LoVo (cell line): ENCODE measurements at regions not wholly inside any gene's neighbourhood (a gene's known extent, or its start where the extent isn't known, plus 50 kb on each side); places are given as distances from the start of the nearest gene placed in this dataset.
"Not testable (repeated sequence)": the region's sequence is repeated elsewhere in the genome, so short reads cannot be mapped to it uniquely, and the experiment has no call there.

Source experiments
- DNase-seq: peaks from one replicate; pipeline ENCODE4 v3.0.0-alpha.2; 2016; ENCODE audit warnings: low spot score

DNA sequence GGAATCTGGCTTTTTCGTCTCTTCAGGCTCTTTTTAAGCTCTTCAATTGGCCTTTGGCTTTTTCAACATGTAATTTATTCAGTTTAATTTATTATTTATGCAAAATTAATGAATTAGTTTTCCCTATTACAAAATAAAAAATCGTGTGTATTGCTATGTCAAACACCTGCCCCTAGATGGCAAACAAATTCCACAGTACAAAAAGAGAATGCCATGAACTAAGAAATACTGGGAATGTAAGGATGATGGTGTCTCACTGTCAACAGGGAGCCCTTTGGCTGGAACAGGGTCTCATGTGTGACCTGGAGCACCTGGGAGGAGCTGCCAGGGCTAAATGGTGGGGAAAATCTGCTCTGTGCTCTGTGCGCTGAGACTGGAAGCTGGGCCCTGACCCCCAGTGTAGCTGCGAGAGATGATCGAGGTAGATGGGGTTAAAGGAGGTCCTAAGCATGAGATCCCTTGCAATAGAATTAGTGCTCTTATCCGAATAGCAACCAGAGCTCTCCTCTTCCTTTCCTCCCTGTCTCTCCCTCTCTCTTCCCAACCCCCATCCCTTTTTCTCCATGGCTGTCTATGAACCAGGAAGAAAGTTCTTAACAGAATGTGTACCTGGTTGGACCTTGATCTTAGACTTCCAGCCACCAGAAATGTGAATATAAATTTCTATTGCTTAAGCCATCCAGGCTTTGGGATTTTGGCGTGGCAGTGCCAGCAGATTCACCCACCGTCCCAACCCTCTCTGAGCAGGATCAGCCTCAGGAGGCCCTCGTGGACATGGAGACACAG, 1183.5 kb downstream of the RPIA start:
- not testable (repeated sequence) for DNase-seq

DNA sequence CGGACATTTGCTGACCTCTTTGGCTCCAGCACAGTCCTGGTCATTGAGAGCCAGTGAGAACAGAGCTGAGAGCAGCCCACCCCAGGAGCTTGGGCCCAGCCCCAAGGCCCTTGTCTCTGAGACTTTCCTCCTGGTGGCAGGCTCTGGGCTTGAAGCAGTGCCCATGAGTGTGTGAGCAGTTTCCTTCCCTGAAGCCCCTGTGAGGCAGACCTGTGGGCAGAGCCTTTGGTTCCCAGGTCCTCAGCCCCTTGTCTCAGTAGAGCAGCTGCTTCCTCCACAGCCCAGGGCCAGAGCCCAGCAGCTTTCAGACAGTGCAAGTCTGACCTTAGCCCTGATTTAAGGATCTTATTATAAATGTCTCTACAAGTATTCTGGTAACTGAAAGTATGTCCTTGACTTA, 1185.0 kb downstream of the RPIA start:
- not testable (repeated sequence) for DNase-seq

DNA sequence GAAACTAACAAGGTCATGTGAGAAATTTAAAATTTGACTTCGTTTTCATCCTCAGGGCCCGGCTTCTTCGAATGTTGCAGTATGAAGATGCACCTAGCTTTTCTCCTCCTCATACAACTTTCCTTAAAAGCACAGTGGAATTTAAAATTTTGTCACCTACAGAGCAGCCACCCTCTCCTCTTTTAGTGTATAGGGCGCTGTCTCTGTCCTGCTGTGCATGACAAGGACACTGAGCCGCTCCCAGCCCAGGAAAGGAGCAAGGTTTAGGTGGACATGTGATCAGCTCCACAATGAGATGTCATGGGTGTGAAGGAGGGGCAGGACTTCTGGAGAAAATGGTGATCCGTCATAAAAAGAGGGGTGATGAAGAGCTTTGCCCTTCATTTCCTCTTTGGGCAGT, 1185.4 kb downstream of the RPIA start:
- DNase-seq: not testable (repeated sequence)

DNA sequence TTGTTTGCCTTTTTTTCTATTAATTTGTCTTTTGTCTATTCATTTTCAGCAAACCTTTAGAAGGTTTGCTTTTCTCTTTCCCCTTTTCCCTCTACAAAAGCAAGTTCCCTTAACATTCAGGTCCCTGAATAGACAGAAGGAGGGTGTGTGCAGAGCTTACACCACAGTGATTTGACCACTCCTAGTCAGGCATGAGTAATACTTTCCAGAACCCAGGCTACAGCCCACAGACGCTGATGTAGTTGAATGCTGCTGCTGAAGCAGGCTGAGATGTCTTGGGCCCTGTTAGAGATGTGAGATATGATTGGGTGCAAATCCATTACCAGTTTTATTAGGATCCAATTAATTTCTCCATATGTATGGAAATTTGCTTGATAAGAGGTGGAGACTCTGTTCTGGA, 1191.4 kb downstream of the RPIA start:
- not testable (repeated sequence) for DNase-seq

DNA sequence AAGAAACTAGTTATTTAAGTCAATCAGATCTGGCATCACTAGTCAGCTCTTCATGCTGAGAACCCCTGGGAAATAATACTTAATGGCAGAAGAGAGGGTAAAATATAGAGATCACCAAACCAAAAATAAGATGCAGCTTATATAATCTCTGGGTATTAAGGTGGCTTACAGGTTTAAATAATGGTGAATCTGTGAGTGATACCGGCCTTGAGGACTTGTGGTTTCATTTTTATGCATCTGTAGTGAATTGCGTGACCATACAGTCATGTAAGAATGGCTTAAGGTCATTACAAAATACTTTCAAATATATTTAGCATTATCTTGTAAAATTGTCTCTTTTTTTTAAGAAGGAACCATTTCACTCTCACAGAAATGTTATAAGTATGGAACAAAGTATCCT, 1192.2 kb downstream of the RPIA start:
- not testable (repeated sequence) for DNase-seq

DNA sequence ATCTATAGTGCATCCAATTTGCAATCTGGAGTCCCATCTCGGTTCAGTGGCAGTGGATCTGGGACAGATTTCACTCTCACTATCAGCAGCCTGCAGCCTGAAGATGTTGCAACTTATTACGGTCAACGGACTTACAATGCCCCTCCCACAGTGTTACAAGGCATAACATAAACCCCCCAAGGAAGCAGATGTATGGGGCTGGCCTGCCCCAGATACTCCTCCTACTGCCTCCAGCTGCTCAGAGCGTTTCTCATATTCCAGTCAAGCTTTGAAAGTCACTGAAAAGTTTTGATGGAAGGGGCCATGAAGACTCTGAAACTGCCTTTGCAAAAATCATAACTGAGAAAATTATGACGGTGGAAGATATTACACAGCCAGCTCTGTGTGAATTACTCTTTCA, 1193.6 kb downstream of the RPIA start:
- not testable (repeated sequence) for DNase-seq

DNA sequence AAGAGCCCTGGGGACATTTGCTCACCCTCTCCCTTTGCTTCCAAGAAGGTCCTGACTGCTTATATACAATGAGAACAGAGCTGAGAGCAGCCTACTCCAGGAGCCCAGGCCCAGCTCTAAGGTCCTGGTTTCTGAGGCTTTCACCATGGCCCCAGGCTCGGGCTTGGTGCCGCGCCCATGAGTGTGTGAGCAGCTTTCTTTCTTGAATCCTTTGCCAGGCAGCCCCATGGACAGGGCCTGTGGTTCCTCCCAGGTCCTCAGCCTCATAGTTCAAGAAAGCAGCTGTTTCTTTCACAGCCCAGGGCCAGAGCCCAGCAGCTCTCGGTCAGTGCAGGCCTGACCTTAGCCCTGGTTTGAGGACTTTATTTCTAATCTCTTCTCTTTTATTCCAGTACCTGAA, 1197.2 kb downstream of the RPIA start:
- not testable (repeated sequence) for DNase-seq

DNA sequence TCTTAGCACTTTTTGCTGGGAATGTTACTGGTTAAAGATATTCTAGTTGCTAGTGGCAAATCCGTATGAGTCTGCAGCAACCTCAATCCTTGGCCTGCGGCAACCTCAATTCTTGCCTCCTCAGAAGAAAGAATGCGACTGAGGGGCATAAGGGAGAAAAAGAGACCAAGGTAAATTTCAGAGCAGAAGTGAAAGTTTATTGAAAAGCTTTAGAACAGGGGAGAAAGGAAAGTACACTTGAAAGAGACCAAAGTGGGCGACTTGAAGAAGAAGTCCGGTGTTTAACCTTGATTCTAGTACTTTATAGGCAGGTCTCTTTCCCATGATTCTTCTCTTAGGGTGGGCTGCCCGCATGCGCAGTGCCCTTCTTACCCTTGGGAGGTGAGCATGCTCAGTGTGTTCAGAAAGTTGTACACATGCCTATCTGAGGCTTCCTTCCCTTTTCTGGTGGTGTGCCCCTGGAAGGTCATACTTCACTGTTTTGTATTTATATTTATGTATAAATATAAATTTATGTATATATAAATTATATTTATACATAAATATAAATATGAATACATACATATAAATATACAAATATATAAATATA, 1198.8 kb downstream of the RPIA start:
- DNase-seq: not testable (repeated sequence)

DNA sequence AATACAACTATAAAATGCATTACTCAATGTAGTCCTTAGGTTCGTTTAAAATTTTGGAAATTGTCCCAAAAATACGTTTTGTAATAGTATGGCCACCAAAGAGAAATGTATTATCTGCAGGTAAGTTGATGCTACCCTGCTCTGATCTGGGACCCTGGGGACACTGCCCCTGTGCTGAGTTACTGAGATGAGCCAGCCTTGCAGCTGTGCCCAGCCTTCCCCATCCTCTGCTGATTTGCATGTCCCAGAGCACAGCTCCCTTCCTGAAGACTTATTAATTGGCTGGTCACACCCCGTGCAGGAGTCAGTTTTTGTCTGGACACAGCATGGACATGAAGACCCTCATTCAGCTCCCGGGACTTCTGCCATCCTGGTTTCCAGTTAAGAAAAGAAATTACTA, 1203.5 kb downstream of the RPIA start:
- not testable (repeated sequence) for DNase-seq

DNA sequence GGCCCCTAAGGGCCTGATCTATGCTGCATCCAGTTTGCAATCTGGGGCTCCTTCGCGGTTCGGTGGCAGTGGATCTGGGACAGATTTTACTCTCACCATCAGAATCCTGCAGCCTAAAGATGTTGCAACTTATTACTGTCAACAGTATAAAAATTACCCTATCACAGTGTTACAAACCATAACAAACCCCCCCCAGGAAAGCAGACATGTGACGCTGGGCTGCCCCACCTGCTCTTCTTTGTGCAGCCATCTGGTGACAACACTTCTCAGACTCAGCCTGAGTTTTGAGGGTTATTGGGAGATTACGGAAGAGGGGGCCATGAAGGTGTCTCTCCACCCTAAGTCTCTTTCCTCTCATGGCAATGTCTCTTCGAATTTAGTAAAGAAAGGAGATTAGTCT, 1204.2 kb downstream of the RPIA start:
- not testable (repeated sequence) for DNase-seq

DNA sequence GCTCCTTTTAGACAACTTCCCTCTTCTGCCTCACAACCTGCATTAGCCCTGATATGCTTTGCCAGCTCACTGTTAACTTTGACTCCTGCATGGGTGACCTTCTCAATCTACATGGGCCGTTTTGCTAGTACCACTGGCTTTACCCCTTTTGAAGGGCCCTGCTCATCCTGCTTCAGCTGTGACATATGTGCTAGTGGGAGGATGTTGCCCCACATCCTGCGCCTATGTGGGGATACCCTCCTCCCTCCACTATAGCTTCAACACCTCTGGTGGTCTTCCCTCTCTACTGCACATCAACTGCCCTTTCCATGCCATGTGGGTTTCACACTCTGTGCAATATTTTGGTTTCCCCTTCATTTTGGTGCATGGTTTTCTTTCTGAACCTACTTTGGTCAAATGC, 1235.5 kb downstream of the RPIA start:
- DNase-seq: not testable (repeated sequence)

DNA sequence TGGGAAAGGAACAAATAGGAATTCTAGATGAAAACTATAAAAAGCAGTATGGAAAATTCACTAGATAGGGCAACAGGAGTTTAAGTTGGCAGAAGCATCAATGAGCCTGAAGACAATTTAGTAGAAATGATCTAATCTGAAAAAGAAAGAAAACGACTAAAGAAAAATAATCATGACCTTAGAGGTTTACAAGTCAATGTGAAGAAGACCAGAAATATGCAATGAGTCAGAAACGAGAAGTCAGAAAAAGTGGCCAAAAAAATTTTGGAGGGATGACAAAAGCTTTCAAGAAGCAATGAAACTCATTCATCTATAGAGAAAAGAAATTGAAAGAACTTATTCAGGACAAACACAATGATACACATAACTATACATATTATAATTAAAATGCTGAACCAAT, 1244.0 kb downstream of the RPIA start:
- not testable (repeated sequence) for DNase-seq

DNA sequence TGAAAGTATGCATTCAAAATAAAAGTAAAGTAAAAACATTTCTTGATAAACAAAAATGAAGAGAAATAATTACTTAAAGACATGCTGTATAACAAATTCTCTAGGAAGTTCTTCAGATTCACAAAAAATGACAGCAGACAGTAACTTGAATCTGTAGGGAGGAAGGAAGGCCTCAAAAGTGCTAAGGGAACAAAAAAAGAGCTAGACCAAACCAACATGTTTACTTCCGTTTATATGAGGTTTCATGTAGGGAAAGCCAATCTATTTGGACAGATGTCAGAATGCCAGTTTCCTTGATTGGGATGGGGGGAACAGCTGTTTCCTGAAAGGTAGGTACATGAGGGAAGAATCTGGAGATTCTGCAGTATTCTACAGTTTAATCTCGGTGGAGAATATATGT, 1244.5 kb downstream of the RPIA start:
- DNase-seq: not testable (repeated sequence)

DNA sequence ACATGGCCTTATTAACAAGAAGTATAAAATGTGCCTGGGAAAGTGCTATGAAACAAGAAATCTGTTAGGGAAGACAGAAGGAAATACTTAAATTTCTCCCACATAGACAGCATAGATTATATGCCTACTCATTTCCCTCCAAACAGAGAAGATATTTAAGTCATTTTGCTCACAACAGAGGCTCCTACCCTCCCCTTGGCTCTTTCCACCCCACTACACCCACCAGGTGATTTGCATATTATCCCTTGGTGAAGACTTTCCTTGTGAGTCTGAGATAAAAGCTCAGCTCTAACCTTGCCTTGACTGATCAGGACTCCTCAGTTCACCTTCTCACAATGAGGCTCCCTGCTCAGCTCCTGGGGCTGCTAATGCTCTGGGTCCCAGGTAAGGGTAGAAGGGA, 1245.1 kb downstream of the RPIA start:
- not testable (repeated sequence) for DNase-seq

DNA sequence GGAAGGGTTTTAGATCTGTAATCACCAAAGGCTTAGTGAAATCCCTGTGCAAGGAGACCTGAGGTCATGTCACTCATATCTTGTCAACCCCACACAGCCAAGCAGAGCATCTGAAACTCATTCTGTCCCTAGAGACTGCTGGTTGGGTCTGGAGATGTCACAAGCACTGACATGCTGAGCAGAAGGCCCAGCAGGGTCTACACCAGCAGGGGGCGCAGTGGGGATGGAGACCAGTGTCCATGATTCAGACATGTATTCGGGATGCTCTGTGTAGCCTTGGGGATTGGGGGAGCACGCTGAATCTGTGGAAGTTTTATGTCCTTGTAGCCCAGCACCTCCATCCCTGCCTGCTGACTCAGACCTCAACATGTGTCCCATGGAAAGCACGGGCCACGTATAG, 1247.3 kb downstream of the RPIA start:
- not testable (repeated sequence) for DNase-seq

DNA sequence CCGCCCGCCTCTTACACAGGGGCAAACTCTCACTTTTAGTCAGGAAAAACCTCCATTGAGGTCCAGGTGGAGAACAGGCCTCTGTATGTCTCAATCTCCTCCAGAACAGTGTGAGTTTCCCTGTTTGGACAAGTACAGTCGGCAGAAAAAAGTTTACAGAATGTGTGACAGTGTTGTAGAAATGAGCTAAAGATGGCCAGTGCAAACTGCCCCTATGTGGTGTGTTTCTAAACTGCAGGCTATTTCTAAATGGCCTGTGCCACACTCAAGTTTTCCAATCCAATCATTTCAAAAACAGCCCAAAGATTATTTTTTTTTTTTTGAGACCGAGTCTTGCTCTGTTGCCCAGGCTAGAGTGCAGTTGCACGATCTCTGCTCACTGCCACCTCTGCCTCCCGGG, 1252.8 kb downstream of the RPIA start:
- DNase-seq: not testable (repeated sequence)

DNA sequence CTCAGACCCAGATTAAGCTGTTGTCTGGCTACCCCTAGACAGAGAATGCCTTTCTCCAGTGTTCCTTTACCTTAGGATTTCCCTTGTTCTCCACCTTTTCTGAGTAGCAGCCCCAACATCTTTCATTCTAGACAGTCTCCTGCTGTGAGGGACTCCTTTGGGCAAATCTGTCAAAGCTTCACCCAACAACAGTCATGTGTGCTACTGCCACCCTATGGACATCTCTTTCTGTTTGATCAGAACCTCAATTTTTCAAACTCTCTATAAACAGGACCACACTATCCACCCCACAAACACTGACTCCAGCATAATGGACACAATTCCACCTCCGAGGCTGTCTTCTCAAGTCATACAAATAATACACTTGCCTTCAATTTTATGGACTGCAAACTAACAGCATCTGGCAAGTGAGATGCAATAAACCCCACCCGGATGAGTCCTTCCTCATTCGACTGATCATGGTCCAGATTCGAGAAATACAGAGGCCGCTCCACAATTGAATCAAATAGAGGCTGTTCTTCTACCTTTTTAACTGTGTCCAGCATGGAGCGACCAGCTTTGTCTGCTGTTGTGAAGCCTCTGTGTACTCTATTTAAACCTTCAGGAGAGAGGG, 1253.6 kb downstream of the RPIA start:
- not testable (repeated sequence) for DNase-seq

DNA sequence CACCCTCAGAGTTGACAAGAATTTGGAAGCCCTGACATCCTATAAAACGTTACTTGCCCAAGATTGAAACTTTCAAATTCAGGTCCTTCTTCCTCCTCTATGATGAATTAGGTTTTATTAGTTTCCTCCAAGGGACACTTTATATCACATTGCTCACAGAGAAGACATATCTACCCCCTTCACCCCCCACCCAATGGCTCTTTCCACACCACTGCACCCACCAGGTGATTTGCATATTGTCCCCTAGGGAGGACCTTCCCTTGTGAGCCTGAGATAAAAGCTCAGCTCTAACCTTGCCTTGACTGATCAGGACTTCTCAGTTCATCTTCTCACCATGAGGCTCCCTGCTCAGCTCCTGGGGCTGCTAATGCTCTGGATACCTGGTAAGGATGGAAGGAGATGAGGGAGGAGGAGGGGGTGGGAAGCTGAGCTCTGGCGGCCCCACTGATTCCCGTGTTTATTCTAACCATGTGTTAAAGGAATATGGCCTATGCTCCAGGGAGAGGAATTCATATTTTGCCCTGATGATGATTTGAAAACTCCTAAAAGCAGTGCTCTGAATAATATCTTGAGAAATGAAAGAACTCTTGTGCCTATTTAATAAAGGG, 1255.8 kb downstream of the RPIA start:
- DNase-seq: not testable (repeated sequence)

DNA sequence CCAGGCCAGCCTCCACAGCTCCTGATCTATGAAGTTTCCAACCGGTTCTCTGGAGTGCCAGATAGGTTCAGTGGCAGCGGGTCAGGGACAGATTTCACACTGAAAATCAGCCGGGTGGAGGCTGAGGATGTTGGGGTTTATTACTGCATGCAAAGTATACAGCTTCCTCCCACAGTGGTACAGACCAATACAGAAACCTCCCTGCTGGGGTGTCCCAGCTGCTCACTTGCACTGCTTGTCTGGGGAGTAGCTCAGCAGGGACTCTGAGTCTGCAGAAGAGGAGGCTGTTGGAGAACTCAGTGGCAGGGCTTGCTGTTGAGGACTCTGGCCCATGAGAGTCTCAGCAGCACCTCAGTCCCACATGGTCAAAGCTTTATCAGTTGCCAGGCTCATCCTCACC, 1256.6 kb downstream of the RPIA start:
- DNase-seq: not testable (repeated sequence)

DNA sequence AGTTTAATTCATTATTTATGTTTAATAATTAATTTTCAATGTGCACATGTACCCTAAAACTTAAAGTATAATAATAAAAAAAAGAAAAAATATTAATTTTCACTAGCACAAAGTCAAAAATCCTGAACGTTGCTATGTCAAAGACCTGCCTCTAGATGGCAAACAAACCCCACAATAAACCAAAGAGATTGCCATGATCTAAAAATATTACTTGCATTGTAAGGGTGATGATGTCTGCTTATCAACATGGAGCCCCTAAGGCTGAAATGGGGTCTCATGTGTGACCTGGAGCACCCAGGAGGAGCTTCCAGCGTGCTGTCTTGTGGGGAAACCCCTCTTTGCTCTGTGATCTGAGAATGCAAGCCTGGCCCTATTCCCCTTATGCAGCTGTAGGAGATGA, 1259.3 kb downstream of the RPIA start:
- not testable (repeated sequence) for DNase-seq

DNA sequence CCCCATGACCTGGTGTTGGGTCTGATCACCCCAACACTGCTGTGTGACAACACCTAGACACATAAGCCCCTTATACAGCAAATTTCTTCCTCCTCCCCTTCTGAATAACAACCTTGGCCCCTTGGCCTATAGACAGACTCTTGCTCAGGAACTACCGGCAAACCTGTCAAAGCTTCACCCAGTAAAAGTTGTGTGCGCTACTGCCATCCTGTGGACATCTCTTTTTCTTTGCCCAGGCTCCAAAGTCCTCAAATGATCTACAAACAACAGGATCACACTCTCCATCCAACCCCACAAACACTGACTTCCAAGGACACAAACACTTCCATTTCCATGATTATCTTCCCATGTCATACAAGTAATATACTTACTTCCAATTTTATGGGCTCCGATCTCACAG, 1265.8 kb downstream of the RPIA start:
- DNase-seq: not testable (repeated sequence)

DNA sequence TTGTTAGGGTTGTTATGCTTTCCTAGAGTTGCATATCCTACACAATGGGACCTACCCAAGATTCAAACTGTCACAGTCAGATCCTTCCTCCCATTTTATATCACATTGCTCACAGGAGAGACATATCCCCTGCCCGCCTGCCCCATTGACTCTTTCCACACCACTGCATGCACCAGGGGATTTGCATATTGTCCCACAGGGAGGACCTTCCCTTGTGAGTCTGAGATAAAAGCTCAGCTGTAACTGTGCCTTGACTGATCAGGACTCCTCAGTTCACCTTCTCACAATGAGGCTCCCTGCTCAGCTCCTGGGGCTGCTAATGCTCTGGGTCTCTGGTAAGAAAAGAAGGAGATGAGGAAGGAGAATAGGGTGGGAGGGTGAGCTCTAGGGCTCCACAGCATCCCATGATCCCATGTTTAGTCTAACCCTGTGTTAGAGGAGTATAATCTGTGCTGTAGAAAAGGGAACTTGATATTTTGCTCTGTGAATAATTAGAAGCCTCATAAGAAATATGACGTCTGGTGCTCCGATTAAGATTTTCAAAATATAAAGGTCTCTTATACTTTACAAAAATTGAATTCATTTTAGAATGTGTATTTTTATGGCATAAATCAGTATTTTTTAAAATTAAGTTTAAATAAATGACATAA, 1268.4 kb downstream of the RPIA start:
- not testable (repeated sequence) for DNase-seq
